Heart left ventricle (tissue), 13 donors: ENCODE measurements at regions not wholly inside any gene's neighbourhood (a gene's known extent, or its start where the extent isn't known, plus 50 kb on each side); places are given as distances from the start of the nearest gene placed in this dataset.

Experiments used
- CTCF ChIP-seq, 12 donors: fragments of 200-600 bp; sonication (generic) in 4 of 12; IDR thresholded peaks; one replicate each; pipeline versions ENCODE4 v1.5.0 to v1.8.0; 2018 to 2022; ENCODE audit warnings: antibody characterized with exemption in 12 of 12, mild to moderate bottlenecking in 5 of 12
- POLR2A ChIP-seq, 2 donors: fragments of 450-650 bp; IDR thresholded peaks; one replicate each; pipeline ENCODE4 v1.6.1; 2017; ENCODE audit warnings: antibody characterized with exemption in 2 of 2, mild to moderate bottlenecking in 2 of 2, moderate library complexity in 2 of 2
- donor health status: ischemic (EF 13 %, LVEDD 7.1; RV severe dilation, severe dysfunction).
- donor health status: DM: no; HTN: yes; CAD: no.
- donor health status: DM: no; HTN: no; CAD: no.
- donor health status: ischemic (EF 25% LVEDD 6.9; RV normal size, moderate dysfunction).
- donor health status: ischemic (EF 25% LVEDD 5.7; RV mildly dilated, moderate dysfunction).
- donor health status: ischemic (EF 35%, LVEDD 5.7; RV mildly dilated, moderate dysfunction).
- donor health status: nonischemic (EF 11% LVEDD 7.7; RV severe dilation, severe dysfunction).
- donor health status: DM: yes; HTN: yes; CAD: no.
- donor health status: PGD.
- donor health status: ischemic (EF 29% LVEDD 5.4; RV normal size, mild dysfunction).
- donor health status: nonischemic (EF 23%, LVEDD 6.1; RV moderate dilation, normal function).

GRCh38 chr1:238892612-238893011 is 493.8 kb upstream of the CHRM3 start:
- TF ChIP-seq CTCF (IDR thresholded peaks at IDR 0.05) (no peak), POLR2A (IDR thresholded peaks at IDR 0.05) (no peak)
